NCI-H460 (cell line): ENCODE measurements at regions not wholly inside any gene's neighbourhood (a gene's known extent, or its start where the extent isn't known, plus 50 kb on each side); places are given as distances from the start of the nearest gene placed in this dataset.
A peak's percentile ranks its signal among the peaks of the same experiment; 100 is the strongest.
"Not testable (repeated sequence)": the region's sequence is repeated elsewhere in the genome, so short reads cannot be mapped to it uniquely, and the experiment has no call there.

Experiments used
- DNase-seq: peaks from one replicate; pipeline ENCODE4 v3.0.0-alpha.2; 2016; ENCODE audit warnings: low read depth; ENCODE audit errors: extremely low read depth

GRCh38 chr6:16950825-16951495 lies 150.9 kb upstream of the STMND1 start:
- DNase-seq, result no peak

- DNase-seq, result no peak
Observed at GRCh38 chr6:16950302-16950701, 151.5 kb upstream of the STMND1 start.

DNA sequence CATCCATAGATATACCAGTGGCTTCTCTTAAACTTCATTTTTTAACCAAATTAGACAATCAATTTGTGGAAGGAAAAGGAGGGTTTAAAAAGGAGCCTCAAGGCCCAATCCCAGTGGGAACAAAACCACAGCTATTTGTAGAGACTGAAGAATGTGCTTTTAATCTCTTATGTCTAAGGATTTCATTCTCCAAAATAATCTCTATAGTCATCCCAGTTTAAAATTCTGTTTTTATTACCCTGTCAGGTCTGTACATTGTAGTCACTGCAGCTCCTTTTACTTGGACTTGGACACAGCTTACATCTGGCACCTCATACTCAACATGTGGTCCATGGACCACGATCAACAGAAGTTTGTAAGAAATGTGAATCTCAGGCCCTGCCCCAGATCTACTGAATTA lies 152.1 kb upstream of the STMND1 start:
- DNase-seq, result no peak

DNA sequence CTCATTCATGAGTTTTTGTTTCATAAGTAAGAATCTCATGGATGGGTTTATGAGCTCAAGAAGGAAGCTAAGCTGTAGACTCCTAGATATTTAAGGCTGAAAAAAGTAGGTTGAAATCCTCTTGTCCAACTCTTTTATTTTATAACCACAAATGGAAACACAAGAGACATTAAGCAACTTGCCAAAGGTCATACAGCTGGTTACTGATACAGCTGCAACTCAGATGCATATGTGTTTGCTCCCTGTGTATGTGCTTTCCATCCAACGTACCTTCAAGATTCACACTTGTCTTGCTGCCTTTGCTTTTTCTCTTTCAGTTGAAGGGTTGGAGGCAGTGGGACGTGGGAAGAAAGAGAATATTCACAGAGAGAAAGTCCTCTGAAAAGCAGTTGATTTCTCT lies 153.5 kb upstream of the STMND1 start:
- no peak for DNase-seq

GRCh38 chr6:16947375-16948015 lies 154.4 kb upstream of the STMND1 start:
- DNase-seq, result peak; percentile 85

DNA sequence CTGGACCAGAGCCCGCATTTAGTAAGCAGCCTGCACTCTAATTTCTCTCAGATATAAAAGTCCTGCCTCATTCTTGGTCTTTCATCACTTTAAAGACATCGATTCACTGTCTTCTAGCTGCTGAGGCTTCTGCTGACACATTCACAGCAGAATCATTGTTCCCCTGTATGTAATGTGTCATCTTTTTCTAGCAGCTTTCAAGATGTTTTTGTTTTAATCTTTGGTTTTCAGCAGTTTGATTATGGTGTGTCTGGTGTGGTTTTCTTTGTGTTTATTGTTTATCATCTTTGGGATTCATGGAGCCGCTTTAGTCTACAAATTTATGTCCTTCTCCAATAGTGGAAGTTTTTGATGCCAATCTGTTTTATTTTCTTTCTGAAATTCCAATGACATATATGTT lies 157.3 kb upstream of the STMND1 start:
- DNase-seq, result no peak

GRCh38 chr6:16939839-16940238 lies 162.0 kb upstream of the STMND1 start:
- DNase-seq, result no peak

- no peak for DNase-seq
Observed at GRCh38 chr6:16939351-16939750, 162.5 kb upstream of the STMND1 start.

- DNase-seq, result no peak
Observed at GRCh38 chr6:16936893-16937292, 165.0 kb upstream of the STMND1 start.

DNA sequence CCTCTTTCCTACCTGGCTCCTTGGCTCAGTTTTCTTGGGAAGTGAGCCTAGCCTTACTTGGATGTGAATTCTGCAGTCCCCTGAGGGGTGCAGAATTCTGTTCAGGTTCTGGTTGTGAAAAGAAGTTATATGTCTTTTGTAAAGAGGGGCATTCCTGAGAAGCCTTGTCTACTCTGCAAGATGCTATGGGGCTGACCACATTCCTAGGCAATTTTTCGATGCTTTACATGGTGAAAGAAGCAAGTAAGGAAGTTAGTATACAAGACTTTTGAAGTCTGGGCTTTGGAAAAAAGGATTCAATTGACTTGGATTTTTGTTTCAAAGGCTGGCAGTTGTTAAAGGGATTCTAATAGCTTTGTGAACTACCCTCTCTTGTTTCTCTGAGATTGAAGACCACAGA lies 167.9 kb upstream of the STMND1 start:
- no peak for DNase-seq

DNA sequence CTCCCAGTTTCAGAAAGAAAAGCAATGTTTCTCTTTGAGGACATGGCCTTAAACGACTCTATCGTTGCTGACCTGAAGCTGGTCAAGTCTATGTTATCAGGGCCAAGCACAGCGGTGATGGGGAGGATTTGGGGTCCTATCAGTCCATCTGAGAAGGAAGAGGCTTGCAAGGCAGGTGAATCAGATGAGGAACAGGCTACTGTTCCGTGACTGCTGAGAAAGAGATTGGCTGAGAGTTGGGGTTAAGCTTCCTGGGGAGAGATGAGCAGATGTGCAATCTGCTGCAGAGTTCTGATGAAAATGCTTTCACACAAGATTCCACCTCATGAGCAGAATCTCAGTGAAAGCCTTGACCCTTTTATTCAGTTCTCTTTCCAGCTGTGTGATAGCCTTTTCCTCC lies 168.3 kb upstream of the STMND1 start:
- no peak for DNase-seq

GRCh38 chr6:16932920-16933319 lies 168.9 kb upstream of the STMND1 start:
- no peak for DNase-seq

GRCh38 chr6:16931079-16931478 lies 169.8 kb upstream of the ATXN1 start:
- DNase-seq, result not testable (repeated sequence)

DNA sequence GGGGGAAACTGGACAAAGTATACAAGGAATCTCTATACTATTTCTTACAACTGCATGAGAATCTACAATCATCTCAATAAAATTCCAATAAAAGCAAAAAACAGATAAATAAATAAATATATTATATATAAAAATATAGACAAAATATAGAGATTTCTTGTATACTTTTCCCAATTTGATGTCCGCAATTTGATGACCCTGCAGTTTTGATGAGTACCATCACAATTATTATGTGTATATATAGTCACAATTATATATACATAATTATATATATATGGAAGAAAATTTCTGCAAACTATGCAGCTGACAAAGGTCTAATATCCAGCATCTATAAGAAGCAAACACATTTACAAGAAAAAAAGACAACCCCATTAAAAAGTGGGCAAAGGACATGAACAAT lies 169.2 kb upstream of the ATXN1 start:
- no peak for DNase-seq

GRCh38 chr6:16929809-16930208 lies 168.5 kb upstream of the ATXN1 start:
- no peak for DNase-seq

DNA sequence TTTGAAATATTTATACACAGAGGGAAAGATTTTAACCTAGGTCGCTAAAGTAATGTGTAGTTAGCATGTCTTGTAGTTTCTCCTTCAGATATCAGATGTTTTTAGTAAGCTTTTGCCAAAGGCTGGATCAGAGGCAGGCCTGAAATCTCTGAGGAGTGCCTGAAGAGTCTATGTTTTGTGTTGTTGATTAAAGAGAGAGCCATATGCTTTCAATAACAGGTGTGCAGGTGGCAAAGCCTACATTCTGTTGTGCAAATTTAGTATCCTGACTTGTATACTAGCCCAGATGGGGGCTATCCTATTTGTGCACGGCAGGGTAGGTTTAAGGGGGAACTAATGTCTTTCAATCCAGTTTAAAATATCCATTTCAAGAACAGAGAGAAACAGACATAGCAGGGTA lies 167.1 kb upstream of the ATXN1 start:
- DNase-seq, result no peak

DNA sequence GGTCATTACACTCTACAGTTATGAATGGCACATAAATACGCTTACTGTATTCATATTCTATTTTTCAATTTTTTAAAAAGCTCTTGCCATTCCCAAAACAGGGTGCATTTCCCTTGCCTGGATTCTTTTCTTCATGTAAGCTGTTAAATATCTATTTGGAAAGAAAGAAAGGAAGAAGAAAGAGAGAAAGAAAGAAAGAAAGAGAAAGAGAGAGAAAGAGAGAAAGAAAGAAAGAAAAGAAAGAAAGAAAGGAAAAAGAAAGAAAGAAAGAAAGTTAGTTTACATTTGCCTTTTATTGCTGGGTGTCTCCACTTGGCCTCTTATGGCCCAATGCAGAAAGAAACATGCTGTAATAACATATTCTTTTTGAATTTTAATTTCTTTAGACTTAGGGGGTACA lies 165.9 kb upstream of the ATXN1 start:
- no peak for DNase-seq

DNA sequence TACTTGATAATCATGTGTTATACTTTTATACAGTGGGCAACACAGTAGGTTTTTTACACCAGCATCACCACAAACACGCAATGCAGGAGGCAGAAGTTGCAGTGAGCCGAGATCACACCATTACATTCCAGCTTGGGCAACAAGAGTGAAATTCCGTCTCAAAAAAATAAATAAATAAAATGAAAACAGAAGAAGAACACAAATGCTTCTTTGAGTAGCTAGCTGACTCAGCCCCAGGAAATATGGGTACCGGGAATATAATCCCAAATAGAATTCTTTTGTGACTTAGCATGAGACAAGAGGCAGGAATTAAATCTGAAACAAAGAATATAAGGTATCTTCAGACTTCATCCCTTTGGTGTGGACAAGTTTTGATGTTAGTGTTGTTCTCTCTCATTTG lies 164.2 kb upstream of the ATXN1 start:
- DNase-seq, result no peak

- DNase-seq, result no peak
Observed at GRCh38 chr6:16922282-16922681, 161.0 kb upstream of the ATXN1 start.

- no peak for DNase-seq
Observed at GRCh38 chr6:16921399-16922110, 160.3 kb upstream of the ATXN1 start.

DNA sequence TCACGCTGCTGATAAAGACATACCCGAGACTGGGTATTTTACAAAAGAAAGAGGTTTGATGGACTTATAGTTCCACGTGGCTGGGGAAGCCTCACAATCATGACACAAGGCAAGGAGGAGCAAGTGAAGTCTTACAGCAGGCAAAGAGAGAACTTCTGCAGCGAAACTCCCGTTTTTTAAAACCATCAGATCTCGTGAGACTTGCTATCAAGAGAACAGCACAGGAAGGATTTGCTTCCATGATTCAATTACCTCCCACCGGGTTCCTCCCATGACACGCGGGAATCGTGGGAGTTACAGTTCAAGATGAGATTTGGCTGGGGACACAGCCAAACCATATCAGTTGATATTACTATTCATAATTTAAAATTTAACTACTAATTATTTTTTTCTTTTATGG lies 157.3 kb upstream of the ATXN1 start:
- DNase-seq, result no peak

DNA sequence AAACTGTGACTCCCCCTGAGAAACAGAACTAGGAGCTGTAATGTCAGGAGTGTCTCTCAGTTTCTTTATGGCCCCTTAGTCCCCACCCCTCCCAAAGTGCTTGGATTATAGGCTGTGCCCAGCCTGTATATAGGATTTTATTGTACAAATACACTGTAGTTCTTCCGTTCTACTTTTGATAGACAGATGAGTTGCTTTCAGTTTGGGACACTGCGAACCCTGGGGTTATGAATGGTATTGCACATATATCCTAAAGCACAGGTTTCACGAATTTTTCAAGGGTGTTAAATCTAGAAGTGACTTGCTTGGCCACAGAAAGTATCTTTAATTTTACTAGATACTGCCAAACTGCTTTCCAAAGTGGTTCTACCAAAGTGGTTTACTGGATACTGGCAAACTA lies 152.9 kb upstream of the ATXN1 start:
- DNase-seq, result no peak
